Smooth muscle cell (in vitro differentiated cells): ENCODE measurements at regions not wholly inside any gene's neighbourhood (a gene's known extent, or its start where the extent isn't known, plus 50 kb on each side); places are given as distances from the start of the nearest gene placed in this dataset.
"Not testable (repeated sequence)": the region's sequence is repeated elsewhere in the genome, so short reads cannot be mapped to it uniquely, and the experiment has no call there.

Experiments
- DNase-seq: peaks from one replicate; lab custom pipeline; 2025; ENCODE audit not compliant: unreplicated experiment; lab: John Stamatoyannopoulos, UW
- H2AFZ ChIP-seq: fragments of 200-600 bp; sonication (generic); 2 replicates; pipeline ENCODE4 v1.6.0; 2016; ENCODE audit warnings: antibody characterized with exemption, low read depth, mild to moderate bottlenecking
- H3F3A ChIP-seq: fragments of 200-600 bp; sonication (generic); 2 replicates; pipeline ENCODE4 v1.6.0; 2017; ENCODE audit warnings: antibody characterized with exemption, low read depth
- H3K27ac ChIP-seq: fragments of 200-600 bp; sonication (generic); 2 replicates; pipeline ENCODE4 v1.5.1; 2016; ENCODE audit warnings: low read depth, mild to moderate bottlenecking
- H3K27me3 ChIP-seq: fragments of 200-600 bp; sonication (generic); 2 replicates; pipeline ENCODE4 v1.6.1; 2016; ENCODE audit warnings: low read depth, mild to moderate bottlenecking
- H3K36me3 ChIP-seq: fragments of 200-600 bp; sonication (generic); 2 replicates; pipeline ENCODE4 v1.5.1; 2016; ENCODE audit warnings: low read depth
- H3K4me1 ChIP-seq: fragments of 200-600 bp; sonication (generic); 2 replicates; pipeline ENCODE4 v1.5.1; 2016; ENCODE audit warnings: low read depth
- H3K4me2 ChIP-seq: fragments of 200-600 bp; sonication (generic); 2 replicates; pipeline ENCODE4 v1.6.0; 2016; ENCODE audit warnings: mild to moderate bottlenecking
- H3K4me3 ChIP-seq: fragments of 200-600 bp; sonication (generic); 2 replicates; pipeline ENCODE4 v1.5.1; 2016; ENCODE audit warnings: mild to moderate bottlenecking
- H3K79me2 ChIP-seq: fragments of 200-600 bp; sonication (generic); 2 replicates; pipeline ENCODE4 v1.6.0; 2016; ENCODE audit warnings: low read depth, mild to moderate bottlenecking
- H3K9ac ChIP-seq: fragments of 200-600 bp; sonication (generic); 2 replicates; pipeline ENCODE4 v1.6.0; 2016; ENCODE audit warnings: low read depth
- H3K9me3 ChIP-seq: fragments of 200-600 bp; sonication (generic); replicated peaks from 2 replicates; pipeline ENCODE4 v1.5.1; 2016; ENCODE audit warnings: low read depth
- H4K20me1 ChIP-seq: fragments of 200-600 bp; sonication (generic); 2 replicates; pipeline ENCODE4 v1.6.0; 2016; ENCODE audit warnings: low read depth
- CTCF ChIP-seq: fragments of 200-600 bp; sonication (generic); IDR thresholded peaks from 2 replicates; pipeline ENCODE4 v1.5.1; 2017; ENCODE audit warnings: borderline replicate concordance, mild to moderate bottlenecking, antibody characterized with exemption; ENCODE audit not compliant: insufficient read depth, poor library complexity, severe bottlenecking
- WGBS: methylation state at CpG from one replicate; pipeline ENCODE4 v1.1.7; 2016; ENCODE audit warnings: low lambda C conversion rate; 5-methylcytosine and 5-hydroxymethylcytosine counted together

GRCh38 chr6:60574723-60575122, 1711.3 kb downstream of the KHDRBS2 start:
- not testable (repeated sequence) for H3K9ac ChIP-seq, H3F3A ChIP-seq, H3K4me1 ChIP-seq, H4K20me1 ChIP-seq, H3K9me3 ChIP-seq, H3K4me3 ChIP-seq, H3K36me3 ChIP-seq, H3K27ac ChIP-seq, H3K4me2 ChIP-seq, H3K79me2 ChIP-seq, H3K27me3 ChIP-seq, H2AFZ ChIP-seq, DNase-seq
- WGBS = 56% methylated on average over 3 of the region's 3 CpGs

DNA sequence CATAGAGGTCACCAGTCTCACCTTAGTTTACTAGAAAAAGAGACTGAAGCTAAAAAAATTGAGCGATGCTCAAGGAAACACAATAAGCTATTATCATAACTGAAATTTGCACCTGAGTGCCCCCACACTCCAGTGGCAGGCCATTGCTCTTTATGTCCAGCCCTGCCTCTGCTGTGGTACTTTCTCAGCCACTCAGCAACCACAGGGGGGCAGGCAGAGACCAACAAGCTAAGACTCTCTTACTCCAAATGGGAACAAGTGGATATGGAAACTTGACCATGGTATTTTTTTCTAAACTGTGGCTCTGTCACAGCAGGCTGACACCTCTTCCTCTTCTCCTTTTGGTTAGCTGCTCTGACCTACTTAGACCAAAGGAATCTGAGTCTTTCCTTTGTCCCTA, 1713.4 kb downstream of the KHDRBS2 start:
- H3K79me2 ChIP-seq, DNase-seq, H3K9ac ChIP-seq, H4K20me1 ChIP-seq, H3K4me3 ChIP-seq, H3K9me3 ChIP-seq, H3K4me2 ChIP-seq, H3K4me1 ChIP-seq, H2AFZ ChIP-seq, H3F3A ChIP-seq, H3K27ac ChIP-seq, H3K27me3 ChIP-seq, H3K36me3 ChIP-seq: not testable (repeated sequence)
- 85% methylated on average over 1 of the region's 1 CpG for WGBS
- peak; percentile 25 for TF ChIP-seq CTCF

GRCh38 chr6:60571293-60572016, 1714.6 kb downstream of the KHDRBS2 start:
- H3K9me3 ChIP-seq, H3K36me3 ChIP-seq, DNase-seq, H3K4me1 ChIP-seq, H3F3A ChIP-seq, H3K27me3 ChIP-seq, H4K20me1 ChIP-seq, H3K4me3 ChIP-seq, H3K79me2 ChIP-seq, H3K9ac ChIP-seq: not testable (repeated sequence)
- Histone ChIP-seq H2AFZ (peak overlapping the region; percentile 30), H3K27ac (peak overlapping the region; percentile 38), H3K4me2 (peak overlapping the region; percentile 26)
- WGBS = 61% methylated on average over 6 of the region's 6 CpGs

DNA sequence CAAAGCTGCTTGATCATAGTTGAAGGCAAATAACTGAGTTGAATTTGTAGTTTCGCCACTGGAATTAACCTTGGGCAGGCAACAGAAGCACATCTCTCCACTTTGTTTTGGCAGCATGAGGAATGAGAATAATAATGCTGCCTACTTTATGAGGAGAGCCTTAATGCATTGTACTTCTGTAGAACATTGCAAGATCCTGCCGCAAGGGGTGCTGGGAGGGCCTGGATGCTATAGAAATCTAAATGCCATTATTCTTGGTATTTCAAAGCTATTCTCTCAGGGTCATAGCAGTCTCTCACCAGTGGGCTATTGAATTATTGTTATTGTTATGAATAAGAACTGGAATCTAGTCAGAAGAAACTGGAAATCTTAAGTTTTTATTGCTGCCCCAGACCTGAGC, 1715.4 kb downstream of the KHDRBS2 start:
- H3K9me3 ChIP-seq, H3K9ac ChIP-seq, H3K4me1 ChIP-seq, H3K36me3 ChIP-seq, H2AFZ ChIP-seq, H3K27me3 ChIP-seq, H3K4me3 ChIP-seq, H4K20me1 ChIP-seq, H3F3A ChIP-seq, DNase-seq, H3K79me2 ChIP-seq: not testable (repeated sequence)
- Histone ChIP-seq H3K4me2 (peak overlapping the region; percentile 26), H3K27ac (peak overlapping the region; percentile 38)
- 94% methylated on average over 2 of the region's 2 CpGs for WGBS

GRCh38 chr6:60567447-60568187, 1718.4 kb downstream of the KHDRBS2 start:
- 74% methylated on average over 1 of the region's 1 CpG for WGBS
- not testable (repeated sequence) for H3K9me3 ChIP-seq, H3K36me3 ChIP-seq, H3F3A ChIP-seq, H2AFZ ChIP-seq, H3K9ac ChIP-seq, H3K27me3 ChIP-seq, H3K4me2 ChIP-seq, H3K4me1 ChIP-seq, DNase-seq, H3K4me3 ChIP-seq, H4K20me1 ChIP-seq, H3K79me2 ChIP-seq
- H3K27ac ChIP-seq = peak overlapping the region; percentile 43

- not testable (repeated sequence) for H3K9ac ChIP-seq, H3K4me3 ChIP-seq, H3K4me1 ChIP-seq, H2AFZ ChIP-seq, H3F3A ChIP-seq, H4K20me1 ChIP-seq, H3K27me3 ChIP-seq, H3K9me3 ChIP-seq, H3K4me2 ChIP-seq, DNase-seq, H3K79me2 ChIP-seq, H3K27ac ChIP-seq, H3K36me3 ChIP-seq
- WGBS = 93% methylated on average over 2 of the region's 2 CpGs
Observed at GRCh38 chr6:60566387-60566786, 1719.6 kb downstream of the KHDRBS2 start.

GRCh38 chr6:60559702-60560101, 1726.3 kb downstream of the KHDRBS2 start:
- H3K36me3 ChIP-seq, H3K27me3 ChIP-seq, H2AFZ ChIP-seq, H3K79me2 ChIP-seq, H3K9me3 ChIP-seq, H3K4me3 ChIP-seq, H3F3A ChIP-seq, DNase-seq, H3K27ac ChIP-seq, H3K4me2 ChIP-seq, H4K20me1 ChIP-seq, H3K9ac ChIP-seq, H3K4me1 ChIP-seq: not testable (repeated sequence)
- WGBS = 74% methylated on average over 1 of the region's 1 CpG

DNA sequence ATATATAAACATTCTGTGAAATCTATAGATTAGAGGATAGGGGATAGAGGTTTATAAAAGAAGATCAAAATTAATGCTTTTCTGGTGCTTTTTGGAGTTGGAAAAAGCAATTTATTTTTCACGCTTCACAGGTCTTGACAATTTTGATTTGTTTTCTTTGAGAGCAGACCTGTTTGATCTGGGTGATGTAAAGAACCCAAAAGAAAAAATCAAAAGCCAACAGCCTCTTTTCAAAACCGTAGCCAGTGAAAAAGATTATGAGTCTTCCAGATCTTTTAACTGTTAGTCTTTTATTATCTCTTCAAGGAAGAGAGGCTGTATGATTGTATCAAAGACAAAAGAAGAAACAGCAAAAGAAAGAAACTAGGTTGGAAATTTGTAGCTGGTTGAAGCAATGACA, 1738.7 kb downstream of the KHDRBS2 start:
- H3K9ac ChIP-seq, H3K27me3 ChIP-seq, H4K20me1 ChIP-seq, H3K79me2 ChIP-seq, H3K36me3 ChIP-seq, DNase-seq, H3K9me3 ChIP-seq, H2AFZ ChIP-seq, H3F3A ChIP-seq, H3K4me1 ChIP-seq, H3K27ac ChIP-seq, H3K4me2 ChIP-seq, H3K4me3 ChIP-seq: not testable (repeated sequence)
- WGBS = 91% methylated on average over 2 of the region's 2 CpGs
